ENCODE measurements at regions not wholly inside any gene's neighbourhood (a gene's known extent, or its start where the extent isn't known, plus 50 kb on each side); places are given as distances from the start of the nearest gene placed in this dataset.
"Not testable (repeated sequence)": the region's sequence is repeated elsewhere in the genome, so short reads cannot be mapped to it uniquely, and the experiment has no call there.

DNA sequence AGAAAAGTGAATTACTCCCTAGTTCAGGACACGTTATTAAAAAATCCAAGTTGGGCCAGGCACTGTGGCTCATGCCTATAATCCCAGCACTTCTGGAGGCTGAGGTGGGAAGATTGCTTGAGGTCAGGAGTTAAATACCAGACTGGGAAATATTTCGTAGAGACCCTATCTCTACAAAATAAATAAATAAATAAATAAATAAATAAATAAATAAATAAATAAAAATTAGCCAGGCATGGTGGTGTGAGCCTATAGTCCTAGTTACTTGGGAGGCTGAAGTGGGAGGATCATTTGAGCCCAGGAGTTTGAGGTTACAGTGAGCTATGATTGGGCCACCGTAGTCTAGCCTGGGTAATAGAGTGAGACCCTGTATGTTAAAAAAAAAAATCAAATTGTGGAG lies 741.2 kb downstream of the DHX35 start:
- H3K9me3 ChIP-seq (ENCODE audit: insufficient read depth in 2 of 2, low read depth in 1 of 2, low read length in 1 of 2); H4K5ac ChIP-seq (ENCODE audit: insufficient read length, low read depth, low read length); H3K23me2 ChIP-seq (ENCODE audit: low read depth, low read length); H3K9ac ChIP-seq (replicated peaks in 1 of 4; ENCODE audit: extremely low read depth in 1 of 4, low read depth in 3 of 4, low read length in 3 of 4); H3K27ac ChIP-seq (ENCODE audit: low read depth, low read length); H2BK20ac ChIP-seq (ENCODE audit: low read length); FAIRE-seq; H3K79me1 ChIP-seq (ENCODE audit: low read depth, low read length); H4K8ac ChIP-seq (ENCODE audit: extremely low read depth, insufficient read depth, low read length); H2AFZ ChIP-seq (ENCODE audit: low read length); H3K4me2 ChIP-seq (ENCODE audit: insufficient read depth in 1 of 2, low read depth in 2 of 2, low read length in 2 of 2); H3K4ac ChIP-seq (replicated peaks; ENCODE audit: insufficient read length, low read depth, low read length); H3K18ac ChIP-seq (ENCODE audit: extremely low read depth, low read length); H2BK12ac ChIP-seq (ENCODE audit: low read depth, low read length); H4K91ac ChIP-seq (replicated peaks; ENCODE audit: insufficient read length, low read length); H4K20me1 ChIP-seq (replicated peaks in 1 of 2; ENCODE audit: control insufficient read depth in 1 of 2, insufficient read depth in 2 of 2, low read length in 2 of 2); H2AK5ac ChIP-seq (ENCODE audit: low read depth, low read length); H2BK120ac ChIP-seq (replicated peaks; ENCODE audit: low read depth, low read length); H2BK5ac ChIP-seq (ENCODE audit: low read depth, low read length); H2BK15ac ChIP-seq (ENCODE audit: low read length); H3K4me3 ChIP-seq (ENCODE audit: extremely low read depth in 1 of 4, insufficient read depth in 2 of 4, low read depth in 3 of 4, low read length in 4 of 4); H3K56ac ChIP-seq (replicated peaks; ENCODE audit: insufficient read length, low read depth, low read length); DNase-seq (ENCODE audit: low read depth in 1 of 2, low spot score in 2 of 2); H3K14ac ChIP-seq (ENCODE audit: insufficient read length); H3K4me1 ChIP-seq (replicated peaks in 1 of 4; ENCODE audit: control insufficient read depth in 3 of 4, insufficient read depth in 4 of 4, low read length in 3 of 4); POLR2A ChIA-PET (ENCODE audit: partially characterized antibody); H3K36me3 ChIP-seq (ENCODE audit: control insufficient read depth in 2 of 4, insufficient read depth in 4 of 4, low read length in 3 of 4); H3K79me2 ChIP-seq (ENCODE audit: control insufficient read depth in 1 of 2, insufficient read depth in 2 of 2, low read length in 2 of 2); H3K23ac ChIP-seq (ENCODE audit: insufficient read length); H3K27me3 ChIP-seq (replicated peaks in 1 of 4; ENCODE audit: control insufficient read depth in 3 of 4, extremely low read depth in 1 of 4, insufficient read depth in 3 of 4, low read length in 3 of 4): not testable (repeated sequence)
- CTCF ChIA-PET (ENCODE audit: partially characterized antibody): interaction anchor here (1.0 kb wide), 1 partner anchor 11 kb away, joined by 8 read pairs; no protein-coding TSS in a partner anchor
- 93% methylated on average over 3 of the region's 3 CpGs; no CpG with 5 or more reads in 1 of the 2 experiments for WGBS, 2 experiments (ENCODE audit: extremely low coverage in 1 of 2, insufficient coverage in 1 of 2, insufficient read length in 1 of 2, insufficient replicate concordance in 2 of 2, low coverage in 1 of 2, low lambda C conversion rate in 2 of 2, missing lambda C conversion rate in 1 of 2)
